Ishikawa (cell line): ENCODE measurements at regions not wholly inside any gene's neighbourhood (a gene's known extent, or its start where the extent isn't known, plus 50 kb on each side); places are given as distances from the start of the nearest gene placed in this dataset.

Experiments used
- CEBPB ChIP-seq: IDR thresholded peaks from 2 replicates; pipeline ENCODE4 v1.6.1; 2012
- CREB1 ChIP-seq: IDR thresholded peaks from 2 replicates; pipeline ENCODE4 v1.6.1; 2012; ENCODE audit warnings: low read depth
- EGR1 ChIP-seq: IDR thresholded peaks from 2 replicates; pipeline ENCODE4 v1.6.1; 2012
- EP300 ChIP-seq: IDR thresholded peaks from 2 replicates; pipeline ENCODE4 v1.6.1; 2012; ENCODE audit warnings: borderline replicate concordance
- FOXM1 ChIP-seq: IDR thresholded peaks from 2 replicates; pipeline ENCODE4 v1.6.1; 2012; ENCODE audit warnings: low read depth, borderline replicate concordance
- MAX ChIP-seq: IDR thresholded peaks from 2 replicates; pipeline ENCODE4 v1.6.1; 2012
- NFIC ChIP-seq: IDR thresholded peaks from 2 replicates; pipeline ENCODE4 v1.6.1; 2012
- RAD21 ChIP-seq: IDR thresholded peaks from 2 replicates; pipeline ENCODE4 v1.6.1; 2012; ENCODE audit warnings: low read depth
- TAF1 ChIP-seq: IDR thresholded peaks from 2 replicates; pipeline ENCODE4 v1.6.1; 2012; ENCODE audit warnings: low read depth, mild to moderate bottlenecking
- TCF12 ChIP-seq: IDR thresholded peaks from 2 replicates; pipeline ENCODE4 v1.6.1; 2012; ENCODE audit warnings: low read depth
- TEAD4 ChIP-seq: IDR thresholded peaks from 2 replicates; pipeline ENCODE4 v1.6.1; 2012
- YY1 ChIP-seq: IDR thresholded peaks from 2 replicates; pipeline ENCODE4 v1.6.1; 2012; ENCODE audit warnings: low read depth
- ZBTB7A ChIP-seq: IDR thresholded peaks from 2 replicates; pipeline ENCODE4 v1.6.1; 2012; ENCODE audit warnings: low read depth
- TF ChIP-seq, protein P1 (sequence below): IDR thresholded peaks from 2 replicates; pipeline ENCODE4 v1.6.1; 2012; ENCODE audit warnings: low read depth, mild to moderate bottlenecking
- TF ChIP-seq, protein P2 (sequence below): IDR thresholded peaks from 2 replicates; pipeline ENCODE4 v1.6.1; 2012

DNA sequence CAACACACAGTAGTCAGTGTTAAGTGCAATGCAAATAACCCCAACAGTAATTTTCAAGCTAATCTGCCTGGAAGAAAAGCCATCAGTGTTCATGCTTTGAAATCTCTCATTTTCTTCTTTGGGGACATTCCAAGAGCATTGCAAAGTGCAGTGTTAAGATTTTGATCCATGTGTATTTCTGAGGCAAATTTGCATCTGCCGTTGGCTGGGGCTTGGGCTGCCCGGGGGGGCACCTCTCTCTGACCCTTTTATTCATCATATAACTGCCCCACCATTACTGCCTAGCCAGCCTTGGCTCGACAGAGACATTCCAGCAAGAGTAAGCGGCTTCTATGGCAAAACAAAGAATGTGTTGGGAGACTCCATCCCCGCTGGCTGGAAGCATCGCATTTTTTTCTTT, 483.5 kb downstream of the BRD1 start:
- TF ChIP-seq TEAD4 (no peak), TAF1 (no peak)

- TF ChIP-seq CREB1 (no peak), TAF1 (no peak), MAX (no peak), NFIC (no peak)
- TF ChIP-seq, protein P1, sequence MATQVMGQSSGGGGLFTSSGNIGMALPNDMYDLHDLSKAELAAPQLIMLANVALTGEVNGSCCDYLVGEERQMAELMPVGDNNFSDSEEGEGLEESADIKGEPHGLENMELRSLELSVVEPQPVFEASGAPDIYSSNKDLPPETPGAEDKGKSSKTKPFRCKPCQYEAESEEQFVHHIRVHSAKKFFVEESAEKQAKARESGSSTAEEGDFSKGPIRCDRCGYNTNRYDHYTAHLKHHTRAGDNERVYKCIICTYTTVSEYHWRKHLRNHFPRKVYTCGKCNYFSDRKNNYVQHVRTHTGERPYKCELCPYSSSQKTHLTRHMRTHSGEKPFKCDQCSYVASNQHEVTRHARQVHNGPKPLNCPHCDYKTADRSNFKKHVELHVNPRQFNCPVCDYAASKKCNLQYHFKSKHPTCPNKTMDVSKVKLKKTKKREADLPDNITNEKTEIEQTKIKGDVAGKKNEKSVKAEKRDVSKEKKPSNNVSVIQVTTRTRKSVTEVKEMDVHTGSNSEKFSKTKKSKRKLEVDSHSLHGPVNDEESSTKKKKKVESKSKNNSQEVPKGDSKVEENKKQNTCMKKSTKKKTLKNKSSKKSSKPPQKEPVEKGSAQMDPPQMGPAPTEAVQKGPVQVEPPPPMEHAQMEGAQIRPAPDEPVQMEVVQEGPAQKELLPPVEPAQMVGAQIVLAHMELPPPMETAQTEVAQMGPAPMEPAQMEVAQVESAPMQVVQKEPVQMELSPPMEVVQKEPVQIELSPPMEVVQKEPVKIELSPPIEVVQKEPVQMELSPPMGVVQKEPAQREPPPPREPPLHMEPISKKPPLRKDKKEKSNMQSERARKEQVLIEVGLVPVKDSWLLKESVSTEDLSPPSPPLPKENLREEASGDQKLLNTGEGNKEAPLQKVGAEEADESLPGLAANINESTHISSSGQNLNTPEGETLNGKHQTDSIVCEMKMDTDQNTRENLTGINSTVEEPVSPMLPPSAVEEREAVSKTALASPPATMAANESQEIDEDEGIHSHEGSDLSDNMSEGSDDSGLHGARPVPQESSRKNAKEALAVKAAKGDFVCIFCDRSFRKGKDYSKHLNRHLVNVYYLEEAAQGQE = no peak
These were observed 487.3 kb downstream of the BRD1 start for GRCh38 chr22:49340406-49340805.

- TF ChIP-seq, protein P2, sequence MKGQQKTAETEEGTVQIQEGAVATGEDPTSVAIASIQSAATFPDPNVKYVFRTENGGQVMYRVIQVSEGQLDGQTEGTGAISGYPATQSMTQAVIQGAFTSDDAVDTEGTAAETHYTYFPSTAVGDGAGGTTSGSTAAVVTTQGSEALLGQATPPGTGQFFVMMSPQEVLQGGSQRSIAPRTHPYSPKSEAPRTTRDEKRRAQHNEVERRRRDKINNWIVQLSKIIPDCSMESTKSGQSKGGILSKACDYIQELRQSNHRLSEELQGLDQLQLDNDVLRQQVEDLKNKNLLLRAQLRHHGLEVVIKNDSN = no peak
- TF ChIP-seq TCF12 (no peak), CREB1 (no peak), FOXM1 (no peak), MAX (no peak), ZBTB7A (no peak)
- TF ChIP-seq, protein P1 = no peak
These were observed 492.7 kb downstream of the BRD1 start for GRCh38 chr22:49334976-49335375.

DNA sequence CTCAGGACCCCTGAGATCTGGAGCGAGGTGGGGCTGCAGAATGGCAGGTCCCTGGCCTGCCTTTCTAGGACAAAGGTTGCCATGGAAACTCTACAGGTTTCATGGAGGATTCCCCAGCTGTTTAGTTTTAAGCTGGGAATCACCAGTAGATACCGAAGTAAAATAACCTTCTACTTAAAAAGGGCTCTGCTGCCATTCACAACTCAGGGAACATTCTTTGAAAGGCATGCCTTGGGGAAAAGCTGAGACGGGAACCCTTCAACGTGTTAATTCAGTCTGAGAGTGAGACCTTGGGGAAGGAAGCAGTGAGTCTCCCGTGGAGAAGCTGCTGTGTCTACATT, 493.3 kb downstream of the BRD1 start:
- TF ChIP-seq RAD21 = no peak
- no peak for TF ChIP-seq EP300
- TF ChIP-seq EGR1 = no peak
- TF ChIP-seq, protein P2 = no peak
- TF ChIP-seq MAX = no peak
- no peak for TF ChIP-seq TCF12
- no peak for TF ChIP-seq CREB1
- no peak for TF ChIP-seq CEBPB
- TF ChIP-seq TAF1 = no peak
- TF ChIP-seq, protein P1 = no peak
- no peak for TF ChIP-seq YY1
- TF ChIP-seq TEAD4 = no peak
- no peak for TF ChIP-seq NFIC
- TF ChIP-seq FOXM1 = no peak
- TF ChIP-seq ZBTB7A = no peak

DNA sequence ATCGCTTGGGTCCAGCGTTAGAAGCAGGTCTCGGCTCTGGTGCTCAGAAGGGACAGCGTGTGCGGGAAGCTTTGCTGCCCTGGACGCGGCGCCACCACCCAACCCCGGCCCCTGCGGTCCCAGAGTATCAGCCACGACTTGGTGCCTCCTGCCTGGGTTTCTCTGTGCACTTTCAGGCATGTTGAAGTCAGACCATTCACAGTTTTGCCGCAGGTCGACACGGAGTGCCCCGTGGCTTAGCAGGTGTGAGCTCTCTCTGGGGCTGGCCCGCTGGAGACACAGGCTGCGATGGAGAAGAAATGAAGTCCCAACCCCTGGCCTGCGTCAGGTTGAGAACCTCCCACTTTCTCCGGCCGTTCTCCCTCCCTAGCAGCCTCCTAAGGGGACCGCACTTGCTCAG, 494.5 kb downstream of the BRD1 start:
- no peak for TF ChIP-seq TAF1
- no peak for TF ChIP-seq EP300
- no peak for TF ChIP-seq NFIC
- no peak for TF ChIP-seq ZBTB7A

GRCh38 chr22:49332691-49333090, 495.0 kb downstream of the BRD1 start:
- TF ChIP-seq ZBTB7A = no peak
- TF ChIP-seq TCF12 = no peak
- no peak for TF ChIP-seq CEBPB
- TF ChIP-seq TEAD4 = no peak
- no peak for TF ChIP-seq MAX
- TF ChIP-seq, protein P1 = no peak
- no peak for TF ChIP-seq EGR1
- TF ChIP-seq YY1 = no peak
- TF ChIP-seq NFIC = no peak
- TF ChIP-seq TAF1 = no peak
- no peak for TF ChIP-seq EP300
- no peak for TF ChIP-seq RAD21
- no peak for TF ChIP-seq CREB1
- TF ChIP-seq, protein P2 = no peak
- TF ChIP-seq FOXM1 = no peak
